ENCODE measurements at regions not wholly inside any gene's neighbourhood (a gene's known extent, or its start where the extent isn't known, plus 50 kb on each side); places are given as distances from the start of the nearest gene placed in this dataset.
A peak's percentile ranks its signal among the peaks of the same experiment; 100 is the strongest.

DNA sequence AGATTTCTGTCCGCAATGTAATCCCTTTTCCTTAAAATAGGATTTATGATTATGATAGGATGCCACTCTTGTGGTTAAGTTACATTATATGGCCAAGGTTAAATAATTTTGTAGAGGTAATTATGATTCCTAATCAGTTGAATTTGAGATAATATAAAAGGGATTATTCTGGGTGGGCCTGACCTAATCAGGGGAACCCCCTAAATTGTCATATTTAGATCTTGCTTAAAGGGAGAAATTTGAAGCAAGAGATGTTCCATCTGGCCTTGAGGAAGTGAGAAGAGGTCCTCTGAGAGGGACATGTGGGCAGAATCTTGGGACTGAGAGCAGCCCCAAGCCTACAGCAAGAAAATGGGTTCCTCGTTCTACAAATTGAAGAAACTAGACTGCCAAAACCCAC is 1550.1 kb upstream of the TENM4 start:
- TF ChIP-seq CTCF (IDR thresholded peaks at IDR 0.05; ENCODE audit: low read depth, low read length): no peak
- no peak for DNase-seq (ENCODE audit: extremely low read depth, low read depth)

GRCh38 chr11:80987171-80987570 is 1546.3 kb upstream of the TENM4 start:
- no peak for DNase-seq (ENCODE audit: extremely low read depth, low read depth)
- TF ChIP-seq CTCF (IDR thresholded peaks at IDR 0.05; ENCODE audit: low read depth, low read length): no peak

GRCh38 chr11:80986421-80987074 is 1545.7 kb upstream of the TENM4 start:
- TF ChIP-seq CTCF (IDR thresholded peaks at IDR 0.05; ENCODE audit: low read depth, low read length): no peak
- DNase-seq (ENCODE audit: extremely low read depth, low read depth): no peak

DNA sequence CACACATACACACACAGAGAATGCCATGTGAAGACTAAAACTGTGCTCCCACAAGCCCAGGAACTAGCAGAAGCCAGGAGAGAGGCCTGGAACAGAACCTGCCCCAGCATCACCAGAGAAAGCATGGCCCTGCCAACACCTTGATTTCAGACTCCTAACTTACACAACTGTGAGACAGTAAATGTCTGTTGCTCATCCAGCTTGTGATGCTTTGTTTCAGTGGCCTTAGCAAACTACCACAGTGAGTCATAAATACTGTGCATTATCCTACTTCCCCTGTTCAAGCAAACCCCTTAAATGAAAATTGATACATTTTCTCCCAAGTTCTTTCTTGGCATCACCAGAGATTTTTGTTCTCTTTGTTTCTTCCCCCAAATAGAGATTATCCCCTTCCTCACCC is 1539.4 kb upstream of the TENM4 start:
- DNase-seq (ENCODE audit: extremely low read depth, low read depth): peak; percentile 3
- no peak for TF ChIP-seq CTCF (IDR thresholded peaks at IDR 0.05; ENCODE audit: low read depth, low read length)

DNA sequence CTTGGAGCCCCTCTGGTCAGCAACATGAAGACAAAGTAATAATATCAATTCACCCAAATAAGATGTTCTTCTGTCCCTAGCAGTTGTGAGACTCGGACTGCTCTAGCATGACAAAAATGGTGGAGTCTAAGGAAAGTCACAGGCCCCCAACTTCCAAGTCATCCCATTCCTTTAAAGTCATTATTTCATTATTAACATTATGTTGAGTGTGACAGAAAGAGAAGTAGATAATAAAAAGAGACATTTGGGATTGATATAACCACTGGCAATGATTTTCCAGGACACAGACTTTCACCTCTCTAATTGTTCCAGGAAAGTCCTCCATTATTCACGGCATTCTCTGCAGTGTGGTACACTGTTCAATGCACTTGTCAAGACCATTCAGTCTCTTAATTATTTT is 1533.0 kb upstream of the TENM4 start:
- no peak for DNase-seq (ENCODE audit: extremely low read depth, low read depth)
- TF ChIP-seq CTCF (IDR thresholded peaks at IDR 0.05; ENCODE audit: low read depth, low read length): no peak

- DNase-seq (ENCODE audit: extremely low read depth, low read depth): no peak
- TF ChIP-seq CTCF (IDR thresholded peaks at IDR 0.05; ENCODE audit: low read depth, low read length): no peak
These were observed 1529.2 kb upstream of the TENM4 start for GRCh38 chr11:80970037-80970436.

DNA sequence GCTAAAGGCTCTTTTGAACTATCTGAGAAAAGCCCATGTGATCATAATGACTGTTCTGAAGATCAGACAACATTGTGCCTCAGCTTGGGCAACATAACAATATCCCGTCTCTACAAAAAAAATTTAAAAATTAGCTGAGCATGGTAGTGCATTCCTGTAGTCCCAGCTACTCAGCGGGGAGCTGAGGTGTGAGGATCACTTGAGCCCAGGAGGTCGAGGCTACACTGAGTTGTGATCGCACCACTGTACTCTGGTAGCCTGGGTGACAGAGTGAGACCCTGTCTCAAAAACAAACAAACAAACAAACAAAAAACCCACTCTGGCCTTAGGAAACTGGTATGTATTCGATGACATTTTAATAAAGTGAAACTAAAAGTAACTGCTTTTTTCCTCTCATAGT is 1526.8 kb upstream of the TENM4 start:
- no peak for TF ChIP-seq CTCF (IDR thresholded peaks at IDR 0.05; ENCODE audit: low read depth, low read length)

More for the DNA sequence above, 1526.8 kb upstream of the TENM4 start:
- no peak for DNase-seq (ENCODE audit: extremely low read depth, low read depth)

Data from AG09319 (cell line).